OCI-LY1 (cell line): ENCODE measurements at regions not wholly inside any gene's neighbourhood (a gene's known extent, or its start where the extent isn't known, plus 50 kb on each side); places are given as distances from the start of the nearest gene placed in this dataset.

Experiments
- H2AFZ ChIP-seq: fragments of 200-600 bp; sonication (generic), shearing (Covaris generic); 2 replicates; pipeline ENCODE4 v1.6.0; 2014; ENCODE audit warnings: antibody characterized with exemption, mild to moderate bottlenecking, low read length
- H3F3A ChIP-seq: fragments of 200-600 bp; sonication (generic), shearing (Covaris generic); 2 replicates; pipeline ENCODE4 v1.6.0; 2014; ENCODE audit warnings: mild to moderate bottlenecking, antibody characterized with exemption, low read length, moderate library complexity; ENCODE audit not compliant: insufficient read depth
- H3K27ac ChIP-seq: fragments of 200-600 bp; sonication (generic); 2 replicates; pipeline ENCODE4 v1.5.1; 2014; ENCODE audit warnings: low read length, mixed run types, mild to moderate bottlenecking, low read depth; ENCODE audit not compliant: poor library complexity, severe bottlenecking
- H3K27me3 ChIP-seq: fragments of 200-600 bp; sonication (generic); 2 replicates; pipeline ENCODE4 v1.6.0; 2014; ENCODE audit warnings: antibody characterized with exemption, mild to moderate bottlenecking, low read length, moderate library complexity; ENCODE audit not compliant: insufficient read depth
- H3K36me3 ChIP-seq: fragments of 200-600 bp; sonication (generic); 2 replicates; pipeline ENCODE4 v1.6.1; 2014; ENCODE audit warnings: mild to moderate bottlenecking, antibody characterized with exemption, low read length, moderate library complexity, mixed read lengths; ENCODE audit not compliant: insufficient read depth
- H3K4me1 ChIP-seq: fragments of 200-600 bp; sonication (generic); 2 replicates; pipeline ENCODE4 v1.5.1; 2014; ENCODE audit warnings: mild to moderate bottlenecking, low read length, moderate library complexity; ENCODE audit not compliant: insufficient read depth, severe bottlenecking
- H3K4me2 ChIP-seq: fragments of 200-600 bp; sonication (generic), shearing (Covaris generic); 2 replicates; pipeline ENCODE4 v1.6.1; 2014; ENCODE audit warnings: low read length
- H3K4me3 ChIP-seq: fragments of 200-600 bp; sonication (generic); 2 replicates; pipeline ENCODE4 v1.5.1; 2014; ENCODE audit warnings: low read length, low read depth, mild to moderate bottlenecking, mixed read lengths; ENCODE audit not compliant: poor library complexity, severe bottlenecking
- H3K79me2 ChIP-seq: fragments of 200-600 bp; shearing (Covaris generic); 2 replicates; pipeline ENCODE4 v1.6.1; 2016; ENCODE audit warnings: mixed run types, low read length, mixed read lengths; ENCODE audit not compliant: insufficient read depth
- H3K9ac ChIP-seq: fragments of 200-600 bp; sonication (generic), shearing (Covaris generic); 2 replicates; pipeline ENCODE4 v1.6.1; 2014; ENCODE audit warnings: mild to moderate bottlenecking, low read length, mixed read lengths
- H3K9me2 ChIP-seq: fragments of 200-600 bp; sonication (generic), shearing (Covaris generic); 2 replicates; pipeline ENCODE4 v1.6.1; 2014; ENCODE audit warnings: low read depth, mild to moderate bottlenecking, low read length, mixed read lengths
- H3K9me3 ChIP-seq: fragments of 200-600 bp; shearing (Covaris generic); 2 replicates; pipeline ENCODE4 v1.6.1; 2014; ENCODE audit warnings: low read length, mixed read lengths
- H4K20me1 ChIP-seq: fragments of 200-600 bp; sonication (generic), shearing (Covaris generic); 2 replicates; pipeline ENCODE4 v1.6.0; 2016; ENCODE audit warnings: mild to moderate bottlenecking, low read length; ENCODE audit not compliant: insufficient read depth
- CTCF ChIP-seq: fragments of 200-600 bp; sonication (generic), shearing (Covaris generic); IDR thresholded peaks from 2 replicates; pipeline ENCODE4 v1.5.1; 2017; ENCODE audit warnings: mild to moderate bottlenecking, antibody characterized with exemption, low read length, moderate library complexity, mixed read lengths
- EZH2 ChIP-seq: fragments of 200-600 bp; sonication (generic), shearing (Covaris generic); IDR thresholded peaks from 2 replicates; pipeline ENCODE4 v1.8.0; 2017; ENCODE audit warnings: borderline replicate concordance, mixed run types, mild to moderate bottlenecking, antibody characterized with exemption, low read length, moderate library complexity, mixed read lengths

DNA sequence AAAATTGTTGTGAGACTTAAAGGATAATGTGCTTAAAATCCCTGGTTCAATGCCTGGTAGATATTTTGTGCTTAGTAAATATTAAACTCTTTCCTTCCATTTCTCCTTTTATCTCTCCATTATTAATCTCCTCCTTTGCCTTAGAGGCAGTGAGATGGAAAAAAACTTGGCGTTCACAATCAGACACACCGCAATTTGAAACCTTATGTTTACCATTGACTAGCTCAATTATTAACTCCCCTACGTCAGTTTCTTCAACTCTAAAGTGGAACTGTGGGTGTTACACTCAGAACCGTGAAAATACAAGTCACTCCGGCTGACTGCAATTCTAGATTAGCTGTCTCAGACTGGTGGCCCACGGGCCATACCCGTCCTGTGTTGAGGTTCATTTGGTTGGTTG, 327.2 kb downstream of the DEPDC1B start:
- Histone ChIP-seq H4K20me1 (no peaks in the 10 kb centered on the region), H3K27ac (no peak overlapping the region), H3K9me2 (no peaks in the 10 kb centered on the region), H3K36me3 (no peaks in the 10 kb centered on the region), H3K9me3 (no peaks in the 10 kb centered on the region), H3K9ac (no peak overlapping the region), H3F3A (no peaks in the 10 kb centered on the region), H3K79me2 (no peaks in the 10 kb centered on the region), H3K4me1 (no peaks in the 10 kb centered on the region), H3K4me2 (no peak overlapping the region), H2AFZ (no peak overlapping the region), H3K27me3 (no peaks in the 10 kb centered on the region), H3K4me3 (no peak overlapping the region)
- TF ChIP-seq CTCF, result no peak
- no peak for TF ChIP-seq EZH2

DNA sequence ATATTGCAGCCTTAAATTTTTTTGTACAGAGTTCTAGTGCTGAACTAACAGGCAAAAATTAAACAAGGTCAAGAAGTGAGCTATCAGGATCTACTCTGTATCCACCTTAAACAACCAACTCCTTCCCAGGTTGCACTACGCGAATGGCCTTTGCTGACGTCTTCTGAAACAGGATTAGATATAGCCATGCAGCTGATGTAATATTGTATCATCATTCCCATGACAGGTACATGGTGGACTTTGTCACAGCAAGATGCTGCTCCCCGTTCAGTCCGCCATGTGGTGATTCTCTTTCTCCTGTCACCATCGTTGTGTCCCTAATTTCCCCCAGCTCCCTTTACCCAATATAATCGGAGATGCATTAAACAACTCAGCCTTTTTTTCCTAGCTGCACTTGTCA, 328.9 kb downstream of the DEPDC1B start:
- no peak overlapping the region for H3K4me2 ChIP-seq
- TF ChIP-seq CTCF, result no peak
- no peak for TF ChIP-seq EZH2
- H3K9me2 ChIP-seq, result no peaks in the 10 kb centered on the region
- H3K27ac ChIP-seq, result no peak overlapping the region
- H3K79me2 ChIP-seq, result no peaks in the 10 kb centered on the region
- H3K27me3 ChIP-seq, result no peaks in the 10 kb centered on the region
- H3K4me1 ChIP-seq, result no peaks in the 10 kb centered on the region
- H3K36me3 ChIP-seq, result no peaks in the 10 kb centered on the region
- H3K4me3 ChIP-seq, result no peak overlapping the region
- H4K20me1 ChIP-seq, result no peaks in the 10 kb centered on the region
- H3K9me3 ChIP-seq, result no peaks in the 10 kb centered on the region
- H3F3A ChIP-seq, result no peaks in the 10 kb centered on the region
- H2AFZ ChIP-seq, result no peak overlapping the region
- H3K9ac ChIP-seq, result no peak overlapping the region

DNA sequence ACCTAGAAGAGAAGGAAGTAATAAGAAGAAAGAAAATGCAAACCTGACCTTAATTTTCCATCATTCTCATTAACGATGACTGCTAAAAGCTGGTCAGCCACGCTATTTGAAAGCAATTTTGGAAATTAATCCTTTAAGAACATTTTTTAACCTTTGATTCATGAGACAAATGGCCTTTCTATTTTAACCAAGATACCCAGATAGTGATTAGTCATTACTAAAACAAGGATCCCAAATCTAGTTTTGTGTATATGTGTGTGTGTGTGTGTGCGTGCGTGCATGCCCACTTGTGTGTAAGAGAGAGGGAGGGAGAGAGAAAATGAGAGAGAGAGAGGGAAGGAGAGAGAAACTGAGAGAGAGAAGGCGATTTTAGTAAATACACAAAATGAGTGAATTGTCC, 329.5 kb downstream of the DEPDC1B start:
- no peak overlapping the region for H3K27ac ChIP-seq
- H3K4me1 ChIP-seq, result no peaks in the 10 kb centered on the region
- H3K4me3 ChIP-seq, result no peak overlapping the region
- H3K9me2 ChIP-seq, result no peaks in the 10 kb centered on the region
- H3K36me3 ChIP-seq, result no peaks in the 10 kb centered on the region
- H3F3A ChIP-seq, result no peaks in the 10 kb centered on the region
- no peak overlapping the region for H3K4me2 ChIP-seq
- TF ChIP-seq CTCF, result no peak
- TF ChIP-seq EZH2, result no peak
- no peaks in the 10 kb centered on the region for H3K27me3 ChIP-seq
- H3K9ac ChIP-seq, result no peak overlapping the region
- H3K79me2 ChIP-seq, result no peaks in the 10 kb centered on the region
- H4K20me1 ChIP-seq, result no peaks in the 10 kb centered on the region
- H2AFZ ChIP-seq, result no peak overlapping the region
- no peaks in the 10 kb centered on the region for H3K9me3 ChIP-seq

GRCh38 chr5:60369391-60369790, 330.6 kb downstream of the DEPDC1B start:
- no peak overlapping the region for H3K9ac ChIP-seq
- no peaks in the 10 kb centered on the region for H3K36me3 ChIP-seq
- no peak overlapping the region for H2AFZ ChIP-seq
- H3K4me3 ChIP-seq, result no peak overlapping the region
- no peaks in the 10 kb centered on the region for H3K27me3 ChIP-seq
- no peaks in the 10 kb centered on the region for H3K9me2 ChIP-seq
- no peaks in the 10 kb centered on the region for H3K79me2 ChIP-seq
- no peak overlapping the region for H3K4me2 ChIP-seq
- no peaks in the 10 kb centered on the region for H3F3A ChIP-seq
- no peak overlapping the region for H3K27ac ChIP-seq
- H3K4me1 ChIP-seq, result no peaks in the 10 kb centered on the region
- no peaks in the 10 kb centered on the region for H4K20me1 ChIP-seq
- no peak for TF ChIP-seq EZH2
- TF ChIP-seq CTCF, result no peak
- H3K9me3 ChIP-seq, result no peaks in the 10 kb centered on the region
